Esophagus squamous epithelium (tissue), 5 donors: ENCODE measurements at regions not wholly inside any gene's neighbourhood (a gene's known extent, or its start where the extent isn't known, plus 50 kb on each side); places are given as distances from the start of the nearest gene placed in this dataset.

Source experiments
- DNase-seq: peaks from one replicate; lab custom pipeline; 2025; lab: John Stamatoyannopoulos, UW
- H3K27ac ChIP-seq, 4 donors: fragments of 200-600 bp; sonication (generic); one replicate each; pipeline ENCODE4 v1.5.1; 2016 to 2019; ENCODE audit warnings: mild to moderate bottlenecking in 1 of 4
- H3K27me3 ChIP-seq, 4 donors: fragments of 200-600 bp; sonication (generic); 1 replicate in 3 of 4; 2 replicates in 1 of 4; pipeline versions ENCODE4 v1.5.1 to v1.6.0; 2017 to 2021; ENCODE audit warnings: antibody characterized with exemption in 1 of 4
- H3K36me3 ChIP-seq, 3 donors: fragments of 200-600 bp; sonication (generic); one replicate each; pipeline ENCODE4 v1.5.1; 2016 to 2019
- H3K4me1 ChIP-seq, 3 donors: fragments of 200-600 bp; sonication (generic); one replicate each; pipeline ENCODE4 v1.5.1; 2017 to 2019
- H3K4me3 ChIP-seq, 4 donors: fragments of 200-600 bp; sonication (generic); 1 replicate in 3 of 4; 2 replicates in 1 of 4; pipeline ENCODE4 v1.5.1; 2016 to 2019; ENCODE audit warnings: mild to moderate bottlenecking in 2 of 4, moderate library complexity in 1 of 4
- H3K9me3 ChIP-seq, 3 donors: fragments of 200-600 bp; sonication (generic); one replicate each; pipeline ENCODE4 v1.5.1; 2016 to 2019
- CTCF ChIP-seq, 6 experiments: fragments of 450-650 bp in 4 of 6; fragments of 200-600 bp in 2 of 6; sonication (generic) in 2 of 6; IDR thresholded peaks; one replicate each; pipeline ENCODE4 v1.5.1; 2016 to 2019; ENCODE audit warnings: antibody characterized with exemption in 6 of 6, mild to moderate bottlenecking in 4 of 6, moderate library complexity in 4 of 6
- POLR2A ChIP-seq, 4 donors: fragments of 450-650 bp; IDR thresholded peaks; one replicate each; pipeline ENCODE4 v1.6.1; 2017; ENCODE audit warnings: antibody characterized with exemption in 4 of 4, mild to moderate bottlenecking in 4 of 4, moderate library complexity in 3 of 4
- WGBS, 2 donors: methylation state at CpG; one replicate each; pipeline ENCODE4 v1.1.5; 2018; 5-methylcytosine and 5-hydroxymethylcytosine counted together
- intact Hi-C: fragments of 100-400 bp; cut with DNase I; formaldehyde crosslinking; loops from one replicate; pipeline ENCODE4 v1.15.0; 2022
- donor health status: DM: yes; HTN: yes; CAD: no.

- no peaks in the 10 kb centered on the region for H3K36me3 ChIP-seq
- WGBS, 2 donors = 45 to 54% methylated on average over 8 of the region's 9 CpGs
- no peak overlapping the region for H3K27ac ChIP-seq
- no peak for TF ChIP-seq CTCF (IDR thresholded peaks at IDR 0.05)
- no peak for TF ChIP-seq POLR2A (IDR thresholded peaks at IDR 0.05)
- no peaks in the 10 kb centered on the region for H3K9me3 ChIP-seq
- H3K4me3 ChIP-seq = no peak overlapping the region
- no peaks in the 10 kb centered on the region for H3K27me3 ChIP-seq
- intact Hi-C loops = no loop called here
- H3K4me1 ChIP-seq = peaks cover 4 to 41% (median 27%) of the 10 kb centered on the region in 3 donors
- no peak for DNase-seq
Measured at GRCh38 chr14:76931631-76932402, 96.7 kb downstream of the IRF2BPL start.

GRCh38 chr14:76930549-76930948, 98.0 kb downstream of the IRF2BPL start:
- 83 to 84% methylated on average over 4 to 8 of the region's 9 CpGs for WGBS, 2 donors
- Histone ChIP-seq H3K27ac (no peak overlapping the region), H3K4me1 (peaks cover 0 to 39% (median 23%) of the 10 kb centered on the region in 3 donors), H3K36me3 (no peaks in the 10 kb centered on the region), H3K27me3 (no peaks in the 10 kb centered on the region), H3K4me3 (no peak overlapping the region), H3K9me3 (no peaks in the 10 kb centered on the region)
- no peak for DNase-seq
- intact Hi-C loops = no loop called here
- TF ChIP-seq CTCF (IDR thresholded peaks at IDR 0.05) = no peak
- TF ChIP-seq POLR2A (IDR thresholded peaks at IDR 0.05) = no peak

GRCh38 chr14:76929927-76930326, 98.6 kb downstream of the IRF2BPL start:
- TF ChIP-seq CTCF (IDR thresholded peaks at IDR 0.05) = no peak
- peak in 1 of 4 donors; percentile 13 for TF ChIP-seq POLR2A (IDR thresholded peaks at IDR 0.05)
- H3K36me3 ChIP-seq = no peaks in the 10 kb centered on the region
- H3K4me3 ChIP-seq = no peak overlapping the region
- intact Hi-C loops = no loop called here
- H3K27me3 ChIP-seq = no peaks in the 10 kb centered on the region
- no peaks in the 10 kb centered on the region for H3K9me3 ChIP-seq
- H3K27ac ChIP-seq = no peak overlapping the region
- WGBS, 2 donors = 27 to 30% methylated on average over 8 of the region's 8 CpGs
- H3K4me1 ChIP-seq = peaks cover 0 to 39% (median 23%) of the 10 kb centered on the region in 3 donors
- no peak for DNase-seq

GRCh38 chr14:76927971-76928700, 100.4 kb downstream of the IRF2BPL start:
- Histone ChIP-seq H3K4me3 (no peak overlapping the region), H3K4me1 (peaks cover 0 to 44% (median 23%) of the 10 kb centered on the region in 3 donors), H3K27me3 (no peaks in the 10 kb centered on the region), H3K9me3 (no peaks in the 10 kb centered on the region), H3K36me3 (no peaks in the 10 kb centered on the region), H3K27ac (no peak overlapping the region)
- TF ChIP-seq CTCF (IDR thresholded peaks at IDR 0.05) (no peak), POLR2A (IDR thresholded peaks at IDR 0.05) (no peak)
- WGBS, 2 donors = 63 to 71% methylated on average over 7 to 8 of the region's 8 CpGs
- DNase-seq = no peak
- intact Hi-C loops = no loop called here
